HCT116 (cell line): ENCODE measurements at regions not wholly inside any gene's neighbourhood (a gene's known extent, or its start where the extent isn't known, plus 50 kb on each side); places are given as distances from the start of the nearest gene placed in this dataset.

Experiments
- CEBPB ChIP-seq: IDR thresholded peaks from 2 replicates; pipeline ENCODE4 v1.6.1; 2012; ENCODE audit warnings: low read depth
- EGR1 ChIP-seq: IDR thresholded peaks from 2 replicates; pipeline ENCODE4 v1.6.1; 2012; ENCODE audit warnings: low read depth
- EZH2 ChIP-seq: fragments of 200-600 bp; sonication (generic); IDR thresholded peaks from 2 replicates; pipeline ENCODE4 v1.6.1; 2017; ENCODE audit warnings: antibody characterized with exemption, mixed run types
- JUND ChIP-seq: IDR thresholded peaks from 2 replicates; pipeline ENCODE4 v1.6.1; 2012
- MAX ChIP-seq: IDR thresholded peaks from 2 replicates; pipeline ENCODE4 v1.6.1; 2012
- POLR2A ChIP-seq: IDR thresholded peaks from 2 replicates; pipeline ENCODE4 v1.7.0; 2011; ENCODE audit warnings: borderline replicate concordance; ENCODE audit not compliant: insufficient read depth, insufficient read length; ENCODE audit errors: extremely low read depth
- POLR2AphosphoS5 ChIP-seq: IDR thresholded peaks from 2 replicates; pipeline ENCODE4 v1.6.1; 2011; ENCODE audit warnings: mild to moderate bottlenecking, low read depth, low read length, moderate library complexity
- REST ChIP-seq: IDR thresholded peaks from 2 replicates; pipeline ENCODE4 v1.6.1; 2012; ENCODE audit warnings: low read depth
- TCF7L2 ChIP-seq: IDR thresholded peaks from 2 replicates; pipeline ENCODE4 v1.7.0; 2011; ENCODE audit warnings: borderline replicate concordance, inconsistent platforms; ENCODE audit not compliant: insufficient read depth, insufficient read length; ENCODE audit errors: extremely low read depth
- ZNF274 ChIP-seq: fragments of 200-500 bp; sonication (Bioruptor generic); IDR thresholded peaks from 2 replicates; pipeline ENCODE4 v1.6.1; 2014; ENCODE audit warnings: mild to moderate bottlenecking, low read depth, low read length, inconsistent platforms
- TF ChIP-seq, protein P1 (sequence below), 3 experiments: fragments of 200-600 bp in 1 of 3; sonication (generic) in 1 of 3; IDR thresholded peaks in 2 of 3; conservative IDR thresholded peaks in 1 of 3; 2 replicates each; pipeline ENCODE4 v1.5.1; 2012 to 2017; ENCODE audit warnings: low read depth in 2 of 3, low read length in 2 of 3, antibody characterized with exemption in 1 of 3, borderline replicate concordance in 1 of 3, control low read depth in 1 of 3, mild to moderate bottlenecking in 1 of 3, mixed read lengths in 1 of 3, mixed run types in 1 of 3, moderate library complexity in 1 of 3; ENCODE audit not compliant: insufficient read depth in 1 of 3

DNA sequence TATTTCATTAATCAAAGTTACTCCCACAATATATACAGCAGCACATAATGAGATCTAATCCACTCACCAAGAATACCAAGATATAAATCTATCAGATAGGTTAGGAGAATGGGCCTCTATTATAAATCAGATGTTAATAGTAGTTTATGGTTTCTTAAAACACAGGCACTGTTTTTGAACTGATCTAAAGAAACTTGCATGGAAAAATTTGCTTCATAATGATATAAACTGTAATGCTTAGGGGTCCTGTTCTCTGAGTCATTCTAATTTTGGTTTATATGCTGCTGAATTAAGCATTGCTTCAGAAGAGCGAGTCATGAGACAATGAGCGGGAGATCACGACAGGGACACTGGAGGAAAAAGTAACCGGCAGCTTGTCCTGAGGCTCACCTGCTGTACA lies 113.3 kb upstream of the OTUD4 start:
- TF ChIP-seq, protein P1, sequence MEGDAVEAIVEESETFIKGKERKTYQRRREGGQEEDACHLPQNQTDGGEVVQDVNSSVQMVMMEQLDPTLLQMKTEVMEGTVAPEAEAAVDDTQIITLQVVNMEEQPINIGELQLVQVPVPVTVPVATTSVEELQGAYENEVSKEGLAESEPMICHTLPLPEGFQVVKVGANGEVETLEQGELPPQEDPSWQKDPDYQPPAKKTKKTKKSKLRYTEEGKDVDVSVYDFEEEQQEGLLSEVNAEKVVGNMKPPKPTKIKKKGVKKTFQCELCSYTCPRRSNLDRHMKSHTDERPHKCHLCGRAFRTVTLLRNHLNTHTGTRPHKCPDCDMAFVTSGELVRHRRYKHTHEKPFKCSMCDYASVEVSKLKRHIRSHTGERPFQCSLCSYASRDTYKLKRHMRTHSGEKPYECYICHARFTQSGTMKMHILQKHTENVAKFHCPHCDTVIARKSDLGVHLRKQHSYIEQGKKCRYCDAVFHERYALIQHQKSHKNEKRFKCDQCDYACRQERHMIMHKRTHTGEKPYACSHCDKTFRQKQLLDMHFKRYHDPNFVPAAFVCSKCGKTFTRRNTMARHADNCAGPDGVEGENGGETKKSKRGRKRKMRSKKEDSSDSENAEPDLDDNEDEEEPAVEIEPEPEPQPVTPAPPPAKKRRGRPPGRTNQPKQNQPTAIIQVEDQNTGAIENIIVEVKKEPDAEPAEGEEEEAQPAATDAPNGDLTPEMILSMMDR (IDR thresholded peaks at IDR 0.05 in 2 of 3, conservative IDR thresholded peaks at IDR 0.05 in 1 of 3; ENCODE audit: borderline replicate concordance in 1 of 3, insufficient read depth in 1 of 3, low read depth in 2 of 3, low read length in 2 of 3), result no peak
- no peak for TF ChIP-seq POLR2AphosphoS5
- no peak for TF ChIP-seq POLR2A
- TF ChIP-seq EZH2, result no peak
- no peak for TF ChIP-seq REST
- no peak for TF ChIP-seq EGR1
- no peak for TF ChIP-seq ZNF274
- TF ChIP-seq MAX, result no peak
- no peak for TF ChIP-seq CEBPB
- no peak for TF ChIP-seq TCF7L2
- TF ChIP-seq JUND, result no peak
